Hepatic stellate cell (primary cell): ENCODE measurements at regions not wholly inside any gene's neighbourhood (a gene's known extent, or its start where the extent isn't known, plus 50 kb on each side); places are given as distances from the start of the nearest gene placed in this dataset.
"Not testable (repeated sequence)": the region's sequence is repeated elsewhere in the genome, so short reads cannot be mapped to it uniquely, and the experiment has no call there.

Experiments
- DNase-seq: peaks from one replicate; pipeline ENCODE4 v3.0.0; 2011; ENCODE audit warnings: low spot score

DNA sequence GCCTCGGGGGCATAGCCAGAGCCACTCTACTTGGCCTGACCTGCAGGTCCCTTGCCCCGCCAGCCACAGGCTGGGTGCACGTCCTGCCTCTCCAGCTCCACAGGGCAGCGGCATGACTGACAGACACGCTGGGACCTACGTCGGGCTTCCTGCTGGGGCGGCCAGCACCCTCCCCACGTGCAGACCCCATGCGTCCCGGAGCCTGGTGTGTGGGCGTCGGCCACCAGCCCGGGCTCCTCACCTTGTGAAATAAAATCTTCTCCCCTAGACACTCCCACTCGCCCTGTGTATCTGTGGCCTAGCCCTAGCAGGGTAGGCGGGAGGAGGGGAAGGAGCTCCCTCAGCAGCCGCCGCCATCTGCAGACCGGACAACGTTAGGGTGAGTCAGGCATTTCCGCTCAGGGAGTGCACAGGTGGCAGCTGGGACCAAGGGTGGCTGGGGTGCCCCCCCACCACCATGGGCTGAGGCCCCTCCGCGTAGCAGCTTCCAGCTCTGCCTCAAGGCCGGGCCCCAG, 119.5 kb downstream of the IGLL1 start:
- not testable (repeated sequence) for DNase-seq

DNA sequence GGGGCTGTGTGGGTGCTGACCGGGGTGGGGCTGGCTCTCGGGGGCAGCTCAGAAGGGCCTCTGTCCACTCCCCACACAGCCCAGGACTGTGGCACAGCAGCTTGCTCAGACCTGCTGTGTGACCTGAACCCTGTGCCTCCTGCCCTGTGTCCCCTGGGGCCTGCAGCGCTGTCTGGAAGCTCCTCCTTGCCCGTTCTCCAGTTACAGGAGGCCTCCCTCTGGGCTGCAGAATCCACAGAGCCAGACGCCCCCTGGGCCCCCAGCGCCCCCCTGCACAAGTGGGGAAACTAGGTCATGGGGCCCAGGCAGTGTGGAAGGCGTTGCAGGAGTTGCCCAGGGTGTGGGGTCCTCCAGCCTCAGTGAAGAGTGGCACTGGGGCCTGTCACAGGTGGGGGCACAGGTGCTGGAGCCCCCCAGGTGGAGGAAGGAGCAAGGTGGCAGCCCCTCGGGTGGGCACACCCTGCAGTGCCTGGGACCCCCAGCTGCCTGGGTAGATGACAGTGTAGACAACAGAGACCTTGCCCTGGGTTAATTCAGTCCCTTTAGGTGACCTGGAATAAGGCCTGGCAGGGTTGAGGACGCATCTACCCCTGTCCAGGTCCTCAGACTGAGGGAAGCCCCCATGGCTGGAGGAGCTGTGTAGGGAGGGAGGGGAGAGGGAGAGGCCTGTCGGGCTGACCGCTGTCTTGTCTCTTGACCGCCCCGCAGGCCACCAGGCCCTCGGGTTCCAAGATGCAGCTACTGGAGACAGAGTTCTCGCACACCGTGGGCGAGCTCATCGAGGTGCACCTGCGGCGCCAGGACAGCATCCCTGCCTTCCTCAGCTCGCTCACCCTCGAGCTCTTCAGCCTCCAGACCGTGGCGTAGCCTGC, 120.2 kb downstream of the IGLL1 start:
- not testable (repeated sequence) for DNase-seq

DNA sequence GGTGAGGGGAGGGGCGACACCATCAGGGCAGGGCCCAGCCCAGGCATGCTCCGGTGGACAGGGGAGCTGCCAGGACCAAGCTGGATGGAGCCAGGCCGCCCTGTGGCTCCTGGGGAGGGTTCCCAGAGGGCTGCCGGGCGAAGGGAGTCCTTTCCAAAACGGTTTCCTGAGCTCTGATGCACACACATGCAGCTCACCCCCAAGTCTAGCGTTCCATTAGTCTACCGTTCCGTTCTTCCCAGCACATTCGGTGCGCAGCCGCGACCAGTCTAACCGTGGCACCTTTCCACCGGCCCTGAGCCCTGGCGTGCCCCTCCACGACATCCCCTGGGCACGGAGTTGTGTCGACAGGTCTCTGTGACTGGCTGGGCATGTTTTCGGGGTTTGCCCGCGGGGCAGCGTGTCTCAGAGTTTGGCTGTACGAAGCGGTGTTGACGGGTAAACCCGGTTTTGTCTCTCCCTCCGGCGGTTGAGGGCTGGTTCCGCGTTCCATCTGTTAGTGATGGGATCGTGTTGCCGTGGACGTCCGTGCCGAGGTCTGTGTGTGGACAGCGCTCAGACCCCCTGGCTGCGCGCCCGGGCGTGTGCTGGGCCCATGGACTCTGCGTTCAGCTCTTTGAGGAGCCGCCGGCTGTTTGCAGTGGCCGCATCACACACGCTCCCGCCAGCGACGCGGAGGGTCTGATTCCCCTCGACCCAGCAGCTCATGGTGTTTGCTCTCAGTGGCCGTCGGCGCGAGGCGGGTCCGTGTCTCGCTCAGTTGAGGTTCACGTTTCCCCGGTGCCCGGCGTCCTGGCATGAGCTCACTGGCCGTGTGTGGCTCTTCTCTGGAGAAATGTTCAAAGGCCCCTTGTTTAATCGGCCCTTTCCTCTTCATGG, 121.2 kb downstream of the IGLL1 start:
- DNase-seq = no peak

DNA sequence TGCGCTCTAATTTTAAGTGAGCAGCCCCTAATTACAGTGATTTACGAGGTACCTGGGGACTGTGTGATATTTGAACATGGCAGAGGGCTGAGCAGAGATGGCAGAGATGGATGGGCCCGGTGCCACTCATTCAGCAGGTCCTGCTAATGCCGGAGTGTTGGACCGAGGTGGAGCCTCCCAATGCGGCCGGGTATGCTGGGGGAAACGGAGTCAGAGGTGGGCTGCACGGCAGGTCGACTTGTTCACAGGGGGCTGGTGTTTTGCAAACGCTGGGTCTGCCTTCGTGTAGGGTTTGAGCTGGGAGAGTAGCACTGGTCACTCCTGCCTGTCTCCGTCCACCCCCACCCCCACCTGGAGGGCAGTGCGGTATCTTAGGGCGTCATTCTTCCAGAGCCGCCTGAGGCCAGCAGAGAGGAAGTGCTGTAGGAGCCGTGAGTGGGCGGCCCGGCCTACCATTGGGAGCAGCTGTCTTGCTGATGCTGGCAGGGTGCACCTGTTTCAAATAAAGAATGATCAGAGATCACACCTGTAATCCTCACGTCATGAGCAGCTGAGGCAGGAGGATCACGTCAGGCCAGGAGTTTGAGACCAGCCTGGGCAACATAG, 122.6 kb downstream of the IGLL1 start:
- DNase-seq = no peak

DNA sequence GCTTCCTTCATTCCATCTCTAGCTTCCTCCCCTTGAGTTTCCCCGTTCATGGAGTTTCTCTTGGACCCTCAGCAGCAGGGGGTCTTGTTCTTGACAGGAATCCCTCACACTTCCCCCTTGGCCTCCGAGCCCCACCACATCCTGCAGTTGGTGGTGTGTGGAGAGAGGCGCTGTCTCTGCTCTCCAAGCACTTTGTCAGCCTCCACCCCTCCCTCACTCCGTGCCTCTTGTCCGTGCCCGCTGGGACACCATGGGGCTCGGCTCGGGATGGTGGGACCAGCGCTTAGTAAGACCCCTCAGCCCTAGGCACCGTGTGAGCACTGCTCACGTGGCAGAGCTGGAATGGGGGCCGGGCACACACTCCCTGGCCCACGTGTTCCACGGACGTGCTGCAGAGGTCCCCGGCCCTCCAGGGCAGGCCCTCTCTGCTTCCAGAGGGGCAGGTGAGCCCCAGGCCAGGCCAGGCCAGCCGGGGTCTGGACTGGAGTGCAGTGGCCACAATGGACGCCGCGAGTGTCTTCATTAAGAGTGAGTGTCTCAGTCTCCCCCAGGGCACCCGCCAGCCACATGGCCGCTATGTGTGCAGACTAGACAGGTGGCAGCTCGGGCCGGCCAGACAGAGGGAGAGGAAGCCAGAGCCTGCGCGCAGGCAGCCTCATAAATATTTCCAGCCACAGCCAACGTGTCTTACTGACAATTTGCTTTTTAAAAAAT, 123.3 kb downstream of the IGLL1 start:
- not testable (repeated sequence) for DNase-seq

DNA sequence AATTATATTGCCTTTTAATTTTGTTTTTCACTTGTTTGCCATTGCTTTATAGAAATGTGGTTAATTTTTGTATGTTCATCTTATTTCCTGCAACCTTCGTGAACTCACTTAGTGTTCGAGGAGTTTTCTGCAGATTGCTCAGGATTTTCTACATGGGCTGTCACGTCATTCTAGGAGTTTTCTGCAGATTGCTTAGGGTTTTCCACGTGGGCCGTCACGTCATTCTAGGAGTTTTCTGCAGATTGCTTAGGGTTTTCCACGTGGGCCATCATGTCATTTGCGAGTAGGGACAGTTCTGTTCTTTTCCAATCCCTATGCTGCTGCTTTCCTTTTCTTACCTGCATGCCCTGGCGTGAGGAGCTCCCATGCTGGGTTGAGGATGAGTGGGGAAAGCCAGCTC, 125.7 kb downstream of the IGLL1 start:
- DNase-seq = not testable (repeated sequence)

DNA sequence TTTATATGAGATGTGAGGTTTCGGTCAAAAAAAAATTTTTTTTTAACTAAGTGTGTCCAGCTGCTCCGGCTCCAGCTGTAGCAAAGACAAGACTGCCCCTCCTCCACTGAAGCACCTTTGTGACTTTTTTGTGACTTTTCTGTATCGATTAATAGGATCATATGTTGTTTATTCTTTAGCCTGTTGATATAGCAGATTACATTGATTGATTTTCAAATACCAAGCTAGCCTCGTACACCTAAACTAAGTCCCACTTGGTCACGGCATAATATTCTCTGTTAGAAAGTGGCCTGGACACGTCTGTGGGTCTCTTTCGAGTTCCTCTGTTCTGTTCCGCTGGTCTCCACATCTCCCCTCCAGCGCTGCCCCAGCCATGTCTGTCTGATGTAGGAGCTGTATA, 126.8 kb downstream of the IGLL1 start:
- no peak for DNase-seq

DNA sequence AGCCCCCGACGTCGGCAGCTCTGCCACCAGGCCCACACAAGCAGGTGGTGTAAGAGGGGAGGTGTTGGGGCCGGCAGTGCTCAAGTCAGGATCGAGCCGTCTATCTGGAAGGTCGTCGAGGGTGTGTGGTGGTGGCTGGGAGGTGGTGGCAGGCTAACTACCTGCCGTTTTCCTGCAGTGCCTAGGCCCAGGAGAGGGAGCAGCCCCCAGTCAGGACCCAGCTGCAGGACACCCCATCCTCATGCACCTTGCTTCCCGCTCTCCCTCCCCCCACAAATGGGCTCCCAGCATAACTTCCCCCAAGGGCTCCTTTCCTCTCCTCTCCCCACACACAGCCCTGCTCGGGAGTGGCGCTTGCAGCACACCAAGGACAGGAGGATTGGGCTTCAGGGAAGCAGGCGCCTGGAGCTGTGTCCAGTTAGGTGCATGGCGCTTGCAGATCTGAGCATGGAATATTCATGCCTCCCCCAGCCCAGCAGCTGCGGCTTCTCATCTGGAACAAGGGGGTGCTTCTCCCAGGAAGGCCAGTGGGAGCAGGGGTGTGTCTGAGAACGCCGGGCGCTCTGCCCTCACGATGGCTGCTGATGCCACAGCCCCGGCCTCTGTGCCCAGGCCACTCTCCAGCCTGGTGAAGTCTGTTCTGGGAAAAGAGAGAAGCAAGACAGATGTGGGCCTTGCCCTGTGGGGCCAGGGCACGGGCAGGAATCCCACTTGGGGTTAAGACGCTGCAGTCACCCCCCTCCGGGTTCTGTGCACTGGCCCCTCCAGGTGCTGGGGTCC, 127.7 kb downstream of the IGLL1 start:
- DNase-seq = no peak

DNA sequence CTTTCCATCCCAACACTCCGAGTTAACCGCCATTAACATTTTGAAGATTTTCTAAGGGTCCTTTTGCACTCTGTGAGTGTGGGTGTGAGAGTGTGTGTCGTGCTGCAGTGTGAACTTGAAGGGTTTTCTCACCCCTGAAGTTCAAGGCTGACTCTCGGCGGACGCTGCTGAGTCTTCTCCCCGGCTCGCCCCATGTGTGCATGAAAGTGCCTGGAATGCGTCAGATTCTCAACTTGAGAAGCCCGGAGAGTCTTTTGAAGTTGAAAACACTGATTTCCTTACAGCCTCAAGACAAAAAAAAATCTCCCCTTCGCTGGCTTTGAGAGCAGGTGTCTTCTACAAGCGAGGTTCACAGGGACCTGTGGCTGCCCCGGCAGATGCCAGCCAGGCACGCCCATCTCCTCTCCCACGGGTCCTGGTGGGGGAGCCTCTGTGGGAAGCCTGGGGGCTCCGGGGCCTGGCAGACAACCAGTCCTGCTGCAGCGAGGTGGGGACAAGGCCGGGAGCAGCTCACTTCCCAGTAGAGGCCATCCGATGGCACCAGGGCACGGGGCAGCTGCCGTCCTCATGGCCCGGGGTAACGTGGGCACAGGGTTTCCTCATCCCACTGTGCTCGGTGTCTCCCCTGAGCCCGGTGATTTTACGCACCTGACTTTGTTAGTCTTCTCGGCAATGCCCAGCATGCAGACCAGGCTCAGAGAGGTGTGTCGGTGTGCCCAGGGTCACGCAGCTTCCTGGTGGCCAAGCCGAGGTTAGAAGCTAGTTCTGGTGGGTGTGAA, 128.4 kb downstream of the IGLL1 start:
- DNase-seq = not testable (repeated sequence)

DNA sequence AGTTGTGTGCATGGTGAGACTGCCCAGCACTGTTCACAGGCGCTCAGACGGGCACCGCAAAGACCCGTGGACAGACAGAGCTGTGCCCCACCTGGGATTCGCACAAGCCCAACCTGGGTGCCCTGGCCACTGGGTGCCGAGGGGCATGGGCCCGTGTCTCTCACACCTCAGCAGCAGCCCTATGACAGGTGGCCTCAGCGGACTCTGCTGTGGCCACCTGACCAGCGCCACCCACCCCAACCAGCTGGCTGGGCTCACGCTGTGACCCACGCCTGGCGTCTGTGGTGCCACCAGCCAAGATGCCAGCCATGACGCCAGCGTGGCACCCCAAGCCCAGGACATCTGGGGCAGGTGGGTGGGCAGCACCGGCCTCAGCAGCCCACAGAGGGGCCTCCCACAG, 129.3 kb downstream of the IGLL1 start:
- DNase-seq = not testable (repeated sequence)

DNA sequence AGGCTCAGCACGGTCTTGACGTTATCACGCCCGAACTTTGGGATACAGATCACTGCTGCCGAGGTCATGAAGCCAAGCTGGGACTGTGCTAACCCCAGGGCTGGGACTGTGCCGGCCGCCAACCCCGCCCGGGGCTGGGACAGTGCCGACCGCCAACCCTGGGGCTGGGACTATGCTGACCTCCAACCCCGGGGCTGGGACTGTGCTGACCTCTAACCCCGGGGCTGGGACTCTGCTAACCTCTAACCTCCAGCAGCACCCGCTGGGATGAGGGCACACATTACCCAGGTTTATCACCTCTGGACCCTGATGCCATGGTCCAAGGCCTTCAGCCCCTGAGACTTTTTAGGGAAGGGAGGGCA, 129.7 kb downstream of the IGLL1 start:
- no peak for DNase-seq

DNA sequence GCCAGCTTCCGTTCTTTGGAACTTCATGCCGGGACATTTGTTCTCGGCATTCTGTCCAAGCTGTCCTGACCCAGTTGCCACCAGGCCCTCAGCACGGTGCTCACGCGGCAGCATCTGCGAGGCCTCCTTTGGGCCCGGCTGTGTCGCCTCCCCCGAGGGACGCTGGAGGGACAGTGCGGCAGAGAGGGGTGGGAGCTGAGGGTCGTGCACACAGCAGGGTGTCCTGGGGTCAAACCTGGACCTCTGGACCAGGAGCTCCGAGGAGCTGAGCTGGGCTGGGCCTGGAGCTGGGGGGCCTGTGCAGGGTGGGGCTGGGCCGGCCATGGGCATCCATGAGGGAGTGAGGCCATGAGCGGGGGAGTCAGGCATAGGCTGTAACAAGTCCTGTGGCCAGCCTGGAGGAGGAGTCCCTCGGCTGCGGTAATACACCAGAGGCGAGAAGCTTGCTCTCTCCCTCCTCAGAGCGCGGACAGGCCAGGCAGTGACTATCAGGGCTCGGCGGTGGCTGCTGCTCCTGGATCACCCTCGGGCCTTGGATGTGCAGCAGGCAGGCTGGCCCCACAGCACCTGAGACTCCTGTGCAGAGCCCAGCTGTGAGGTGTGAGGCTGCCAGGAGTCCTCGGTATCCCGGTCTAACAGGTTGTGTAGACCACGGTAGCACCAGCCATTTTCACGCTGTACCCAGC, 130.2 kb downstream of the IGLL1 start:
- DNase-seq = not testable (repeated sequence)

DNA sequence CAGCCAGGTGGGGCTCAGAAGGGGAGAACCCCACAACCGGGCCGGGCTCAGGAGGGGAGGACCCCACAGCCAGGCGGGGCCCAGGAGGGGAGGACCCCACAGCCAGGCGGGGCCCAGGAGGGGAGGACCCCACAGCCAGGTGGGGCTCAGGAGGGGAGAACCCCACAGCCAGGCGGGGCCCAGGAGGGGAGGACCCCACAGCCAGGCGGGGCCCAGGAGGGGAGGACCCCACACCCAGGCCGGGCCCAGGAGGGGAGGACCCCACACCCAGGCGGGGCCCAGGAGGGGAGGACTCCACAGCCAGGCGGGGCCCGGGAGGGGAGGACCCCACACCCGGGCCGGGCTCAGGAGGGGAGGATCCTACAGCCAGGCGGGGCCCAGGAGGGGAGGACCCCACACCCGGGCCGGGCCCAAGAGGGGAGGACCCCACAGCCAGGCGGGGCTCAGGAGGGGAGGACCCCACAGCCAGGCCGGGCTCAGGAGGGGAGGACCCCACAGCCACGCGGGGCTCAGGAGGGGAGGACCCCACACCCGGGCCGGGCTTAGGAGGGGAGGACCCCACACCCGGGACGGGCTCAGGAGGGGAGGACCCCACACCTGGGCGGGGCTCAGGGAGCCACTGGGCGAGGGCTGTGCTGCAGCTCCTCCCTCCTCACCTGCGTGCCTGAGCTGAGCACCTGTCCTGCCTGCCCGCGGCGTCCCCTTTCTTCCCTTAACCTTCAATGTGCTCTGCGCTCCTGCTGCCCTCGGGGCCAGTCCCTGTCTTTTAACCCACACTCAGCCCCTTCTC, 131.4 kb downstream of the IGLL1 start:
- not testable (repeated sequence) for DNase-seq

DNA sequence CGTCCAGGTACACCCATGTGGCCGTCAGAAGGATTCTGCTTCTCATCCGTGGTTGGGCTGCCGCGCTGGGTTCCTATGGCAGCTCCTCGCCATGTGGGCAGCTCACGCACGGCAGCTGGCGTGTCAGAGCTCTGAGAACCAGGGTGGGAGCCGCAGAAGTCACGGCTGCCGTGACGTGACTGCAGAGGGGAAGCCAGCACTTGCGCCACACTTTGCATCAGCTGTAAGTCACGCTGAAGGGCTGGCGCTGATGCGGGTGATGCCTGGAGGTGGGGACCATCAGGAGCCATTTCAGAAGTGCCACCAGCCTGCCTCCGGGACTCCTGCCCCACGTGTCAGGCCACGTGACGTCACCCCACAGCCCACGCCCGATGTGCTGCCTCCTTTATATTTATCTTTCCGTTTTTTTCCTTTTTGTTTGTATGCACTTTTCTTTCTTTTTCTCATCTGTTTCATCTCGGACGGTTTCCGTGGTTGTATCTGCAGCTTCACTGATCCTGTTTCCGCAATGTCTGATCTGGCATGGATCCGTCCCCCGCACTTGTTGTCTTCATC, 133.2 kb downstream of the IGLL1 start:
- no peak for DNase-seq

DNA sequence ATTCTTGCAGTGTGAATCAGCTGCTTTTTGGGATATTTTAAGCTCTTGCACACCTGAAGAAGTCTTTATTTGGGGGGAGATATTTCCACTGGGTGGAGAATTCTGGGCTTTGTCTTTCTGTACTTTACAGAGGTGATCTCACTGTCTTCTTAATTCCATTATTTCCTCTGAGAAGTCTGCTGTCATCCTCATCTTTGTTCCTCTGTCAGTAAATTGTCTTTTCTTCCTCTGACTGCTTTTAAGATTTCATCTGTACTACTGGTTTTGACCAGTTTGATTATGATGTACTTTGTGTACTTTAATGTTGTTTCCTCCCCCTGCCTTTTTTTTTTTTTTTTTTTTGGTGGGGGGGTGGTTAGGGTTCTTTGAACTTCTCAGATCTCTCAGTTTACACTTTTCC, 133.9 kb downstream of the IGLL1 start:
- DNase-seq = not testable (repeated sequence)

DNA sequence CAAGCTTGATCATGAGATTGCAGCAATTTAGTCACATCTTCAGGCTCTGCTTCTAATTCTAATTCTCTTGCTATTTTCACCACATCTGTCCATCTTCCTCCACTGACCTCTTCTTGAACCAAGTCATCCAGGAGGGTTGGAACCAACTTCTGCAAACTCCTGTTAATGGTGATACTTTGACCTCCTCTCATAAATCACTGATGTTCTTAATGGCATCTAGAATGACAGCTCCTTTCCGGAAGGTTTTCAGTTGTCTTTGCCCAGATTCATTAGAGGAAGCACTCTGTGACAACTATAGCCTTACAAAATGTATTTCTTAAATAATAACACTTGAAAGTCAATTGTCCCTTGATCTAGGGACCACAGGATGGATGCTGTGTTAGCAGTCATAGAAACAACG, 136.2 kb downstream of the IGLL1 start:
- not testable (repeated sequence) for DNase-seq

DNA sequence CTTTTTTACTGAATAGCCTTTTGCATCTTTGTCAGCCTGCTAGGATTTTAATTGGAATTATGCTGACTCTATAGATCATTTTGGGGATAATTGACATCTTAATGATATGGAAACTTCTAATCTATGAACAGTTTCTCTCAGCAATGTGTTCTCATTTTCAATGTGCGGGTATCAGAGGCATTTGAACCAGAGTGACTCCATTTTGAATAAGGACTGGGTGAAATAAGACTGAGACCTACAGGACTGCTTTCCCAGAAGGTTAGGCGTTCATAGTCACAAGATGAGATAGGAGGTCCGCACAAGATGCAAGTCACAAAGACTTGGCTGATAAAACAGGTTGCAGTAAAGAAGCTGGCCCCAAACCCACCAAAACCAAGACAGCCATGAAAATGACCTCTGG, 140.5 kb downstream of the IGLL1 start:
- not testable (repeated sequence) for DNase-seq

DNA sequence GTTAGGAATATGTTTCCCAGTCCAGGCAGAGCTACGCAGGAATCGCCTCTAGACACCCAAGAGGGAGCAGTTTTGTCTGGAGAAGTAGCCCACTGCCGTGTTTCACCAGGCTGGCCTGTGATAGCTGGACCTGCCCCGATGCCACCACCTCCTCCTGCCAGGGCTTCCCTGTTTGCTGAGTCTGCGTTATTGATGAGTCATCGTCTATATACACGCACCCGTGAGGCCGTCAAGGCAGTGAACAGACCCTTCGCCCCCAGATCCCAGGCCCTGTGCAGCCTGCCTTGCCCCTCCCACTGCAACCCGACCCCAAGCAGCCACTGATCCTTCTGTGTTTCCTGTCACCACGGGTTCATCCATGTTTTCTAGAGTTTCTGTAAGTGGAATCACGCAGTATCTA, 141.9 kb downstream of the IGLL1 start:
- DNase-seq = no peak
